Fibroblast of the aortic adventitia (primary cell): ENCODE measurements at regions not wholly inside any gene's neighbourhood (a gene's known extent, or its start where the extent isn't known, plus 50 kb on each side); places are given as distances from the start of the nearest gene placed in this dataset.

Experiments used
- DNase-seq: peaks from one replicate; pipeline ENCODE4 v3.0.0-alpha.2; 2010; ENCODE audit warnings: low read depth
- H3K4me3 ChIP-seq: 2 replicates; pipeline ENCODE4 v1.5.1; 2011; ENCODE audit warnings: low read depth, mild to moderate bottlenecking, control low read depth, low read length, moderate library complexity
- TF ChIP-seq, protein P1 (sequence below): IDR thresholded peaks from 2 replicates; pipeline ENCODE4 v1.5.1; 2011; ENCODE audit warnings: mild to moderate bottlenecking, low read length, control low read depth, inconsistent platforms; ENCODE audit not compliant: insufficient read depth

DNA sequence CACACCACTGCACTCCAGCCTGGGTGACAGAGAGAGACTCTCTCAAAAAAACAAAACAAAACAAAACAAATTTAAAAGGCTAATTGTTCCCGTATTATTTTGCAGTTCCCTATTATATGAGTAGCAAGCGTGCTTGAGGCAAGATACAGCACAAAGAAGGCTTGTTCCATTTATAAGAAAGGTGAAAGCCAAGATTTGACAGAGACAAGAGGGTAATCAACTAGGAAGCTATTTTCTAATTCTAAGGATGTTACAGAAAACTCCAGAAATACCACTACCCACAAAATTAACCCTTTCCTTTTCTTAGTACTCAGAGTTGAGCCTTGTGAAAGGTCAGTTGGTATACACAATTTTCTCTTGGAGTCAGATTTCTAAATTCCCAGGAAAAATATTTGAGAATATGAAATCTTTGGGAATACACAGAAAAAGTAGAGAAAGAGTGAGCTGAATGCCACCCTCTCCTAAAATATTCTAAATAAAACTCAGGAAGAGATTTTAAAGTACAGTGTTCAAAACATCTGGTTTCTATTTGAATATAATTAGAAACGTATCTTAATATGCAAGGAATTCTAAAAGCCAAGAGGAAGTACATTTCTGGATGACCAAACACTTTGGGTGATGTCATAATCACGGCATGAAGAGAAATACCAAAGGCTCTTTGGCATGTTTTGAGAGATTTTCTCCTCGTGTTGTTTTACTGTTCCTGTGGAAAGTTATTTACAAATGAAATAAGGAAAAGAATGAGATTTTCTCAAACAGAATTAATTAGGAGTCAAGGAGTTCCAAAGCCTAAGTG, 63.0 kb upstream of the FLT1 start:
- TF ChIP-seq, protein P1, sequence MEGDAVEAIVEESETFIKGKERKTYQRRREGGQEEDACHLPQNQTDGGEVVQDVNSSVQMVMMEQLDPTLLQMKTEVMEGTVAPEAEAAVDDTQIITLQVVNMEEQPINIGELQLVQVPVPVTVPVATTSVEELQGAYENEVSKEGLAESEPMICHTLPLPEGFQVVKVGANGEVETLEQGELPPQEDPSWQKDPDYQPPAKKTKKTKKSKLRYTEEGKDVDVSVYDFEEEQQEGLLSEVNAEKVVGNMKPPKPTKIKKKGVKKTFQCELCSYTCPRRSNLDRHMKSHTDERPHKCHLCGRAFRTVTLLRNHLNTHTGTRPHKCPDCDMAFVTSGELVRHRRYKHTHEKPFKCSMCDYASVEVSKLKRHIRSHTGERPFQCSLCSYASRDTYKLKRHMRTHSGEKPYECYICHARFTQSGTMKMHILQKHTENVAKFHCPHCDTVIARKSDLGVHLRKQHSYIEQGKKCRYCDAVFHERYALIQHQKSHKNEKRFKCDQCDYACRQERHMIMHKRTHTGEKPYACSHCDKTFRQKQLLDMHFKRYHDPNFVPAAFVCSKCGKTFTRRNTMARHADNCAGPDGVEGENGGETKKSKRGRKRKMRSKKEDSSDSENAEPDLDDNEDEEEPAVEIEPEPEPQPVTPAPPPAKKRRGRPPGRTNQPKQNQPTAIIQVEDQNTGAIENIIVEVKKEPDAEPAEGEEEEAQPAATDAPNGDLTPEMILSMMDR: no peak
- DNase-seq: peak; percentile 93
- no peak overlapping the region for H3K4me3 ChIP-seq

DNA sequence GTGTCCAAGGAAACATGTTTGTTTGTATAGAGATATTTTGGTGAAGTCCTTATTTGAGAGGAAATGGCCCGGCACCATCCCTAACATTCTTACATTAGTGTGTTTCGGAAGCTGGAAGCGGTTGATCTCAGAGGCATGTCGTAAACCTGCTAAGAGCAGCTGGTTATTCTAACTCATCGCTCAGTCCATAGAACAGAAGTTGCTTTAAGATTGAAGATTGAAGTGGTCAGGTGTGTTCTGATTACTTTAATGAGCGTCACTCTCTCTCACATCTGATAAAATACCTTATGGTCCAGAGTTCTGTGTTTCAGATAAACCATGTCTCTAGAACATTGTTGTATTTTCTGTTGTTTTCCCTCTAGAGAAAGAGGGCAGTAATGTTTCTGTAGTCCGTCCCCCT, 60.2 kb upstream of the FLT1 start:
- TF ChIP-seq, protein P1: no peak
- no peak overlapping the region for H3K4me3 ChIP-seq
- no peak for DNase-seq

DNA sequence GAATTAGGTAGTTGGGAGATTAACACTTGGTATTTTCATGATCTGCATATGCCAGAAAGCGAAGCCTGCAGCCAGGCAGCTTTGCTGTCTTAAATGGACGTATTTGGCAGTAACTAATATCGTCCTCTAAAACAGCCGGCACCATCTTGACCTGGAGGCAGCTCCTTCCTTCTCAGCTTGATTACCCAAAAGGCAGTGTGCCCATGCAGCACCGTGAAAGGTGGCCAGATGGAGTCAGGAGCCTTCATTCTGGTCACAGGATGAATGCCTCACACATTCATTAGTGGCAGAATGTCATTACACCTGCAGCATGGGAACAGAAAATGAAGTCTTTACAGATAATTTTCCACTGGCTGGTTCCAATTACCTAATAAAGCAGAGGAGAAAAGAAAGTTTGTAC, 59.0 kb upstream of the FLT1 start:
- DNase-seq: no peak
- TF ChIP-seq, protein P1: no peak
- H3K4me3 ChIP-seq: no peak overlapping the region

DNA sequence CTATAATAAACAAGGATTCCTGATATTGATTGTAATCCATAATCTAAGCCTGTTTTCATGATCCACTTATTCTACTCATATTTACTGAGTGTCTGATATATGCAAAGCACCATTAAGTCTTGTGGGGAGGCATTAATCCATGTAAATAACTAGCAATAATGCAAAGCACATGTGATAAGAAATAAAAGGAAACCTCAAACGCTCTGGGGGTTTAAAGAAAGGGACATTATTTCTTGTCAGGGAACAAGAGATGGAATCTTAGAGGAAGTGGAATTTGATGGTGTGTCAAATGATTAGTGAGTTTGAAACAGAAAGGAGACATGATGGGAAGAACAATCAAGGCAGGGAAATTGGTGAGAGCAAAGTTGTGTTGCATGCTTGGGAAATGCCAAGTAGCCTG, 57.4 kb upstream of the FLT1 start:
- no peak for DNase-seq
- TF ChIP-seq, protein P1: no peak

DNA sequence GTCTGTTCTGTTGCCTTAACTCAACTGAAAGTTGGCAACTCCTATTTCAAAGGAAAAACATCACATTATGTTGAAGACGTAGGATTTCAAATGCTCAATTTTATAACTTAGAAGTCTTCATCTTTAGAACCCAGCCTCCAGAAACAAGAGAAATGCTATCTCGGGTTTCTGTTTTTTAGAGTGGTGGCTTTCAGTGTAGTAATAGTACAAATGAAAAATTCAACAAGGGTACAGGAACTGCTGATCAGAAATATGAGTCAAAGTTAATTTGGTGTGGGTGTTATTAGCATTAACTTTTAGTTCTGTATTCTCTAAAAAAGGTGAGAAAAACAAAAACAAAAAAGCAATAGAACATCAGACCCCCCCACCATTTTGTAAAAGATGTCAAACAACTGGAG, 56.6 kb upstream of the FLT1 start:
- TF ChIP-seq, protein P1: no peak
- no peak overlapping the region for H3K4me3 ChIP-seq
- DNase-seq: no peak

More for the DNA sequence above, 57.4 kb upstream of the FLT1 start:
- H3K4me3 ChIP-seq: no peak overlapping the region

DNA sequence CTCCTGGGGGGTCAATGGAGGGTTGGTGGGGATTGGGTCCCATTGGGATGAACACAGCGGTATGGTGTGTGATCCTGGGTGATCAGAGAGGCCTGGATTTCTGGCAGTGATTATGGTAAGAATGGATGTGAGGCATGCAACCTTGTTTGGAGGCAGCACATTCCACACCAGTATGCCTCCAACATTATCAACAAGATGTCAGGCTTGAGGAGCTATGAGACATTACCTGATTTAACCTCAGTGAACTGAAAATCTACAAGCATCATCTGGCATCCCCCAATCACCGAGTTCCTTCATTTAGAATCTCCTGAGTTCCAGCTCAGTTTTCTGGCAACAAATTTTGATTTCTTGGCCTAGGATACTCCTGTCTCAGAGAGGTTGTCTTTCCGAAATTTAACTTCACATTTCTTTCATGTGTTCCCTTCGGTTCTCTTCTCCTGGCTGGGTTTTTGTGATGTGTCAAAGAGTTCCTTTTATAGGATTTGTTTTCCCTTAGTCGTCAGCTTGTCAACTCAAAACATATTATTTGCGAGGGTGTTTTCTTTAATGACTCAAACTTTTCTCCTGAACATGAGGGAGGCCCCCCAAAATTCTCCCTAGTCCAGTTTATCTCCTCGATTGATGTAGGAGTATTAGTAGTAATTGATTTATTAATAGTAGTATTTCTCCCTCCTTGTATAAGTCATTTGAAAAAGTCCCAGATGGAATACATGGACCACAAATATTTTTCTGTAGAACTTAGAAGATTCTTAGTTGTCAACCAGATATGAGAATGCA, 56.0 kb upstream of the FLT1 start:
- H3K4me3 ChIP-seq: no peak overlapping the region
- no peak for DNase-seq
- TF ChIP-seq, protein P1: no peak
